ENCODE measurements at regions not wholly inside any gene's neighbourhood (a gene's known extent, or its start where the extent isn't known, plus 50 kb on each side); places are given as distances from the start of the nearest gene placed in this dataset.

- no peak overlapping the region for H3K9ac ChIP-seq (ENCODE audit: low read length)
- intact Hi-C loops (cut with micrococcal nuclease): no loop called here
- CTCF ChIA-PET: no interaction called here
These were observed 82.9 kb downstream of the ISOC1 start for GRCh38 chr5:129177451-129177850.

GRCh38 chr5:129199308-129199707 lies 104.8 kb downstream of the ISOC1 start:
- H3K9me3 Mint-ChIP-seq (ENCODE audit: insufficient read depth): peaks cover 3% of the 10 kb centered on the region
- TF ChIP-seq CTCF (IDR thresholded peaks at IDR 0.05) (no peak), EZH2 (IDR thresholded peaks at IDR 0.05; ENCODE audit: borderline replicate concordance, insufficient read depth, low read depth, low read length, poor library complexity, severe bottlenecking) (no peak)
- H3K4me3 ChIP-seq (ENCODE audit: control extremely low read depth in 1 of 5, extremely low read depth in 1 of 5, insufficient read depth in 1 of 5, low read depth in 2 of 5, low read length in 4 of 5): no peak overlapping the region
- intact Hi-C loops (cut with micrococcal nuclease): no loop called here
- H3K27ac ChIP-seq (ENCODE audit: low read length in 2 of 2): no peak overlapping the region
- H3K27me3 ChIP-seq (replicated peaks in 1 of 4; ENCODE audit: control extremely low read depth in 1 of 4, control insufficient read depth in 3 of 4, insufficient read depth in 4 of 4, low read length in 3 of 4): no peaks in the 10 kb centered on the region
- WGBS (ENCODE audit: insufficient coverage): 67% methylated on average over 1 of the region's 3 CpGs
- no peak overlapping the region for H2AFZ ChIP-seq (ENCODE audit: insufficient read depth, low read depth, low read length, poor library complexity, severe bottlenecking)
- no peak overlapping the region for H3K4me2 ChIP-seq (replicated peaks; ENCODE audit: low read depth, low read length, poor library complexity, severe bottlenecking)
- ChIA-PET CTCF (no interaction called here), POLR2A (no interaction called here)
- no peaks in the 10 kb centered on the region for H3K4me1 Mint-ChIP-seq
- no peak for ATAC-seq (ENCODE audit: low read depth)
- H3K27me3 Mint-ChIP-seq: no peaks in the 10 kb centered on the region
- no peaks in the 10 kb centered on the region for H3K36me3 ChIP-seq (replicated peaks in 1 of 2; ENCODE audit: control extremely low read depth in 1 of 2, control insufficient read depth in 1 of 2, extremely low read depth in 1 of 2, insufficient read depth in 2 of 2, low read length in 1 of 2)
- no peak overlapping the region for H3K27ac Mint-ChIP-seq
- no peaks in the 10 kb centered on the region for H4K20me1 ChIP-seq (ENCODE audit: control insufficient read depth, insufficient read depth, low read length, poor library complexity, severe bottlenecking)
- no peaks in the 10 kb centered on the region for H3K9me3 ChIP-seq (ENCODE audit: control extremely low read depth in 1 of 3, control insufficient read depth in 2 of 3, insufficient read depth in 1 of 3, low read length in 2 of 3)
- H3K9ac ChIP-seq (ENCODE audit: low read length): no peak overlapping the region
- no peaks in the 10 kb centered on the region for H3K4me1 ChIP-seq (ENCODE audit: control insufficient read depth in 2 of 2, insufficient read depth in 2 of 2, low read length in 2 of 2)
- no peaks in the 10 kb centered on the region for H3K79me2 ChIP-seq (ENCODE audit: control insufficient read depth, insufficient read depth, low read length)
- no peak overlapping the region for H3K4me3 Mint-ChIP-seq
- no peak for DNase-seq

More at GRCh38 chr5:129177451-129177850, 82.9 kb downstream of the ISOC1 start:
- Mint-ChIP-seq H3K27ac (no peak overlapping the region), H3K4me3 (no peak overlapping the region), H3K27me3 (no peaks in the 10 kb centered on the region), H3K4me1 (no peaks in the 10 kb centered on the region), H3K9me3 (ENCODE audit: insufficient read depth) (no peaks in the 10 kb centered on the region)
- Histone ChIP-seq H3K27me3 (replicated peaks in 1 of 4; ENCODE audit: control extremely low read depth in 1 of 4, control insufficient read depth in 3 of 4, insufficient read depth in 4 of 4, low read length in 3 of 4) (no peaks in the 10 kb centered on the region), H3K79me2 (ENCODE audit: control insufficient read depth, insufficient read depth, low read length) (no peaks in the 10 kb centered on the region), H2AFZ (ENCODE audit: insufficient read depth, low read depth, low read length, poor library complexity, severe bottlenecking) (no peak overlapping the region), H3K9me3 (ENCODE audit: control extremely low read depth in 1 of 3, control insufficient read depth in 2 of 3, insufficient read depth in 1 of 3, low read length in 2 of 3) (no peaks in the 10 kb centered on the region), H3K27ac (ENCODE audit: low read length in 2 of 2) (no peak overlapping the region), H3K4me3 (ENCODE audit: control extremely low read depth in 1 of 5, extremely low read depth in 1 of 5, insufficient read depth in 1 of 5, low read depth in 2 of 5, low read length in 4 of 5) (no peak overlapping the region), H3K36me3 (replicated peaks in 1 of 2; ENCODE audit: control extremely low read depth in 1 of 2, control insufficient read depth in 1 of 2, extremely low read depth in 1 of 2, insufficient read depth in 2 of 2, low read length in 1 of 2) (no peaks in the 10 kb centered on the region), H3K4me1 (ENCODE audit: control insufficient read depth in 2 of 2, insufficient read depth in 2 of 2, low read length in 2 of 2) (no peaks in the 10 kb centered on the region), H3K4me2 (replicated peaks; ENCODE audit: low read depth, low read length, poor library complexity, severe bottlenecking) (no peak overlapping the region), H4K20me1 (ENCODE audit: control insufficient read depth, insufficient read depth, low read length, poor library complexity, severe bottlenecking) (no peaks in the 10 kb centered on the region)
- ATAC-seq (ENCODE audit: low read depth) (no peak), DNase-seq (no peak)
- TF ChIP-seq EZH2 (IDR thresholded peaks at IDR 0.05; ENCODE audit: borderline replicate concordance, insufficient read depth, low read depth, low read length, poor library complexity, severe bottlenecking): no peak
- no peak for TF ChIP-seq CTCF (IDR thresholded peaks at IDR 0.05)
- POLR2A ChIA-PET: no interaction called here
